Retina (tissue), 1 donor: ENCODE measurements at regions not wholly inside any gene's neighbourhood (a gene's known extent, or its start where the extent isn't known, plus 50 kb on each side); places are given as distances from the start of the nearest gene placed in this dataset.
"Not testable (repeated sequence)": the region's sequence is repeated elsewhere in the genome, so short reads cannot be mapped to it uniquely, and the experiment has no call there.

Experiments used
- DNase-seq: peaks from one replicate; pipeline ENCODE4 v3.0.0-alpha.2; 2016

DNA sequence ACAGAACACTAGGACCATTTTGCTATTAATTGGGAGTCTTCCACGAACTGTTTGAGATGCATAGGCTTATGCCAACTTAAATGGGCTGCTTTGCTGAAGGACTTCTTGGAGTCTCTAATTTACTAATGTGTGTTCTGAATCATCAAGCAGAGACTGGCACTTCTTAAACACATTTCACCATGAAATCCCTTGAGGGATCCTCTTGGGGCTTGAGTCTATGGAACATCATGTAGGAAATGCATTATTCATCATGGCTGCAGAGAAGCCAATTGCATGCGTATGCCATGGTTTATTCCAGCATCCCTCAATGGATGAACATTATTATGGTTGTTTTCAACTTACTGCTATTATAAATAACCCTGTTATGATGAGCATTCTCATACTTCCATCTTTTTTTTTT is 73.4 kb downstream of the FGD2 start:
- DNase-seq: no peak

DNA sequence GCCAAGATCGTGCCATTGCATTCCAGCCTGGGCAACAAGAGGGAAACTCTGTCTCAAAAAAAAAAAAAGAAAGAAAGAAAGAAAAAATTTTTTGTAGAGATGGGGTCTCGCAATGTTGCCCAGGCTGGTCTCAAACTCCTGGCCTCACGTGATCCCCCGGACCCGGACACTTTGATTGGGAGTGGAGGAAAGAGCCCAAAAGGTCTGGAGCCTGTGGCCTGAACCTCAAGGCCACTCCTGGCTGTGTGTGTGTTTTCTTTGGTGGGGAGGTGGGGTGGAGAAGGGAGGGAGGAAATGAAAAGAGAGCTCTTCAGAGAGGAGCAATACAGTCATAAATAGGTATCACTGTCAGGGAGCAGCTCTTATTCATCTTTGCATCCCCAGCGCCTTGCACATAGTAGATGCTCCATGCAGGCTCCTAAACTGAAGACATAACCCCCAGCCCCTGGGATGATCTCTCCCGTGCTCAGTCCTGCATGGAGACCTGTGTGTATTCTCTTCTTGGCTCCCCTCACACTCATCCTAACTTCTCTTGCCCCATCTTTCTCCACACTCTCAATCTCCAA is 75.7 kb downstream of the FGD2 start:
- no peak for DNase-seq

DNA sequence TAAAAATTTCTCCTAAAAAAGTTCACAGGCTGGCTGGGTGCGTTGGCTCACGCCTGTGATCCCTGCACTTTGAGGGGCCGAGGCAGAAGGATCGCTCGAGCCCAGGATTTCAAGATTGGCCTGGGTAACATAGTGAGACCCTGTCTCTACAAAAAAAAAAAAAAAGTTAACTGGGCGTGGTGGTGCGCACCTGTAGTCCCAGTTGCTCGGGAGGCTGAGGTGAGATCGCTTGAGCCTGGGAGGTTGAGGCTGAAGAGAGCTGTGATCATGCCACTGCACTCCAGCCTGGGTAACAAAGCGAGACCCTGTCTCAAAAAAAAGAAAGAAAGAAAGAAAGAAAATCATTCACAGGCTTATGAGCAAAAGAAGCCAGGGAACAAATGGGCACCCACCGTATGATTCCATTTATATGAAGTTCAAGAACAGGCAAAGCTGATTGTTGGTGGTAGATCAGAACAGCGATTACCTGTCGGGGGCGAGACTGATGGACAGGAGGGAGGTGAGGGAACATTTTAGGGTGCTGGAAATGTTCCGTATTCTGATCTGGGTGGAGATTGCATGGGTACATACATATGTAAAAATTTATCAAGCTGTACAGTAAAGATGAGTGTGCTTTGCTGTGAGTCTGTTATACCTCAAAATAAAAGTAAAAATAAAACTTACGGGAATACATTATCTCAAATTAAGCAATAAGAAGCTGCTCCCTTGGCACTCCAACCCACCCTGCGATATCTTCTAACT is 77.1 kb downstream of the FGD2 start:
- DNase-seq: no peak

- DNase-seq: peak; percentile 30
Measured at GRCh38 chr6:37083243-37084138, 78.0 kb downstream of the FGD2 start.

- not testable (repeated sequence) for DNase-seq
Measured at GRCh38 chr6:37084665-37085064, 79.2 kb downstream of the FGD2 start.

- DNase-seq: no peak
Measured at GRCh38 chr6:37085198-37085597, 79.7 kb downstream of the FGD2 start.

DNA sequence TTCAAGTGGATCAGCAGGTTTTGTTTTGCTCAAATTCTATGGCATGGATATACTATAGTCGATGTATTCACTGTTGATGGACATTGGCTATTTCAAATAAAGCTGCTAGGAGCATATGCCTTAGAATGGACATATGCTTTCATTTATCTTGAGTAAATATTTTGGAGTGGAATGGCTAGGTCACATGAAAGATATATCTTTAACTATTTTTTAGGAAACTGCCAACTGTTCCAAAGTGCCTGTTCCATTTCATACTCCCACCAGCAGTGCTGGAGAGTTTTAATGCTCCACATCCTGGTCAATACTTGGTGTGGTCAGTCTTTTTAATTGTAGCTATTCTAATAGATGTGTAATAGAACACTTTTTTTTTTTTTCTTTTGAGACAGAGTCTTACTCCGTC is 81.1 kb upstream of the PIM1 start:
- DNase-seq: no peak

DNA sequence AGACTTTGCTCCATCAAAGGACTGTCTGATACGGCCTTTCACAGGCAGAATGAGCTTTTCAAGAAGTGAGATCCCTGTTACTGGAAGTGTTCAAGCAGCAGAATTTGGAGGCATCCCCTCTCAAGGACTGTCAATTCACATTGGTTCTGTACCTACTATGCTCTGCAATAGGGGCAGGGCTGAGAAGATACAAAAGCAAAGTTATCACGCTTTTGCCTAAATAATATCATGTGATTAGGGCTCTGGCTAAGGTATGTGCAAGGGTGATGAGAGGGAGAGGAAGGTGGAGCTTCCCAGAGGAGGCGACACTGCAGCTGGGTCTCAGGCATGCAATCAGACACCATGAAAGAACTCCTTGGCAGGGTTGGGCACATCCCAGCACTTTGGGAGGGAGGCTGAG is 80.2 kb upstream of the PIM1 start:
- no peak for DNase-seq

GRCh38 chr6:37091104-37091503 is 78.8 kb upstream of the PIM1 start:
- not testable (repeated sequence) for DNase-seq

- DNase-seq: not testable (repeated sequence)
Measured at GRCh38 chr6:37091586-37091985, 78.4 kb upstream of the PIM1 start.

DNA sequence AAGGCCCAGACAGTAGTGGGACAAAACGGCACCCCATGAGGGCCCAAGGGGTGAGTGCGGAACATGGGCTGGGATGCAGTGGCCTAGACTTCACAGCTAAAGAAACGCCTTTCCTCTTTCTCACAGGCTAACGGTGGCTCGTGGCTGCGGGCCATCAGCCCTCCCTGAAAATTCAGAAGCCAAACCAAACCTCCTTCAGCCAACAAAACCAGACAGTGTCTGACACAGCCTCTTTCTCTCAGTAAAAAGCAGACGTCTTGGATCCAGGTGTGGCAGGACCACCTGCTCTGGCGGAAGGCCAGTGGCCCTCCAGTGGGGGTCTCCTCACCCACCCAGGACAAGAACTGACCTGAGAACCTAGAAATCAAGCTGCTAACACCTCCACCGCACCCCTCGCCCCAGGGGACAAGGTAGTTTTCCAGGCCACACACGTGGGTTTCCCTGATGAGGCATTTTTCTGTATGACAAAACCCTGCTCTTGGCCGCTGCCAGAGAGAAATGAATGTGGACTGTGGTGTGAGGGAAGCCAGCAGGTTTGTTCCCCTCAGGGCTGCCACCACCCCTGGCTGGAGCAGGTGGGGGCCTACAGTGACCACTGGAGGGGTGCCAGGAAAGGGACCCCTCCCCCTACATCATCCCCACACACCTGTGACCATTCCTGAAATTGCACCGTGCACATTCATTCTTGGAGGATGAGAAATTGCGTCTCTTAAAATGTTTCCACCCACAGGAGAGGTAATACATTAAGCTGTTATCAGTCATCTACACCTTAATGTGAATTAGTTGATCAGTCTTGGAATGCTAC is 76.8 kb upstream of the PIM1 start:
- DNase-seq: no peak

- DNase-seq: no peak
Measured at GRCh38 chr6:37093728-37094069, 76.3 kb upstream of the PIM1 start.

DNA sequence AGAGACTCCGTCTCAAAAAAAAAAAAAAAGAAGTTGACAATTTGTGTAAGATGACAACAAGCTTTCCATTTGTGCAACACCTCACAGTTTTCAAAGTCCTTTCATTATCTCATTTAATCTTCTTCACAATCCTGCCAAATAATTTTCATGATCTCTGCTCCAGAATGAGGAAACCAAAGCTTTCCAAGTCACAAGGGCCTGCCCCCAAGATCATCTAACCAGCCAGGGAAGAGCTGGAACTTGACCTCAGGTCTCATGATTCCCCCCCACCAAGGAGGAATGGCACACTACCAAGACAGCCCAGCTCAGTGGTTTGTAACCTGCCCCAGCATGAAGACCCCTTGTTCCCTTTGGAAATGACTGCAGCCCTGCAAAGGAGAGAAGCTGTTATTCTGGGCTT is 74.0 kb upstream of the PIM1 start:
- DNase-seq: no peak

DNA sequence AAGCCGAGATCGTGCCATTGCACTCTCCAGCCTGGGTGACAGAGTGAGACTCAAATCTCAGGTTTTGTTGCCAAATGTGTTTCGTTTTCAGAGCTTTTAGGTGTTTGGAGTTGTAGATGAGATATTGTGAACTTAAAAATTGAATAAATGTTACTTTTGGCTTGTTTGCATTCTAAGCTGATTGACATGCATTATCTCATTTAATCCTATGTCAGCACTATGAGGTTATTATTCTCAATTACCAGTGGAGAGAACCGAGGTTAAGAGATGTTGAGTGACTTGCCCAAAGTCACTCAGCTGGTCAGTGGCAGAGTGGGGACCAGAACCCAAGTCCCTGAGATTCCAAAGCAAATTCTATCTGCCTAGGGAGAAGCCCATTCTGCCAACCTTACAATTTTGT is 72.6 kb upstream of the PIM1 start:
- DNase-seq: no peak

DNA sequence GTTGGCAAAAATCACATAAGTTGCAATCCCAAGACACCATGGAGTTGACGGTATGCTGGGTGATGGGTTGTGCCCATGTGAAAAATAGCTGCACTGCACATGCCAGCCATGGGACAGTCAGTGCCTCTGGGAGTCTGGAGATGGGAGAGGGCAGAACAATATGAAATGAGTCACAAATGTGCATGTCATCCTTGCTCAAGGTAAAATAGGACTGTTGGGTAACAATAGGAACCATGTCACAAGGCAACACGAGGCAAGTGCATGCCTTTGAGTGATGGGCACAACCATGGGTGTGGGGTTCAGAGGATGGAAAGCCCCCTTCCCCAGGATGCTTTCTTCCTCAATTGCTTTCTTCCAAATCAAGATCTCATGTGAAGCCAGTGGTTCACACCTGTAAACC is 70.5 kb upstream of the PIM1 start:
- DNase-seq: no peak

DNA sequence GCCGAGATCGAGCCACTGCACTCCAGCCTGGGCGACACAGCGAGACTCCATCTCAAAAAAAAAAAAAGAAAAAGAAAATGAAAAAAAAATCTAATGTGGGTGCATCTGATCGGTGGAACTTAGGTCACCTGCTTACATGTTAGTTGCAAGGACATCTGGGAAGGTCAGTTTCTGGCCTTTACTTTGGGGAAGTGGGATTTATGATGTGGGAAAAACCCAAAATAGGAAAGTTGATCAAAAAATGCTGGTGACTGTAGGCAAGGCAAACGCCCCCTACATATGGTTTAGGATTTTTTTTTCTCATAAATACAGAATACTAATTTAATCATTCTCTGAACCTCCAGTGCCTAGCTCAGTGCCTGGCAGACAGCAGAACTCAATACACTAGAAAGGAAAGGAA is 69.2 kb upstream of the PIM1 start:
- no peak for DNase-seq

DNA sequence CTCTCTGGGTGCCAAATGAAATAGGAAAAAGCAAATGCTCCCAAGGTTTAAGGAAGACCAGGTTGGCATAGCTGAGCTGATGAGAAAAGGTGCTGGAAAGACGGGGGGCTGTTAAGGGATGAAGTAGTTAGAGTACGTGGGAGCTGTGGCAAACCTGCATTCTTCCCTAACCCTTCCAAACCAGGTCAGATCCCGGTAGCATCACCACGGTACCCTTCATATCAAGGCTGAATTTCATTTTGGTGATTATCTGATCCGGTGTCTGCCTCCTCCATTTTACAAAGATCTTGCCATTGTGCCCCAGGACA is 68.0 kb upstream of the PIM1 start:
- DNase-seq: no peak

- DNase-seq: peak; percentile 96
Measured at GRCh38 chr6:37102299-37103168, 67.4 kb upstream of the PIM1 start.

DNA sequence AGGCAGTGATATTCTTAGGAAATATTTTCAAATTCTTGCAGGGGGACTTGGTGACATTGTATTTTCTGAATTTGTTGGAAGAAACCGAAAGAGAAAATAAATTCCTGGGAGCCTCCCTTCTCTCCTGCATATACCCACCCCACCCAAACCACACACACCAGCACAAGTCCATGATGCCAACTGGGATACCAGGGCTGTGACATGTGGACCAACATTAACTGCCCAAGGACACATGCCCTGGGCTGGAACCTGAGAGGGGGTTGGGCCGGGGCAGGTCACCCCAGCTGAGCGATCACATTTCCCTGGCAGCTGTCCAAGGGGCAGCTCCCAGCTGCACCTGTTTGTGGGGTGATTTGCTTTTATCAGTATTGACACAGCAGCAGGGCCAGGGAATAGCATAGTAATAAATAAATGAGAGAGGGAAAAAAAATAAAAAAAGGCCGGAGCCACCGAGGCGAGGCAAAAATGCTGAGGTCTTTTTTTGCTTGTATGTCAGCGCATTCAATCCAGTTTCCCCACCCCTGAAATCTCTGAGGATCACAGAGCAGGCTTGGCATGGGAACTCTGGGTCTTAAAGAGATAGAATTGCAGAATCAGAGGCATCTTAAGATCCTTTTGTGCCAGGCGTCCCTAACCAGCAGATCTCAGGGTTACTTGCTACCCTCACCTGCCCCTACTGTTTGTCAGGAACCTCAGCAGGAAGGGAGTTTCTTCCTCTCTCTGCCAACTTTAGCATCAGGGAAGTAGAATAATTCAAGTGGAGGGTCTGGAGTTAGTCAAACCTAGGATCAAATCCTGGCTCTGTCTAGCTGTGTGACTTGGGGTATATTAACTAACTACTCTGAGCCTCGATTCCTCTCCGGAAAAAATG is 66.5 kb upstream of the PIM1 start:
- peak; percentile 80 for DNase-seq

DNA sequence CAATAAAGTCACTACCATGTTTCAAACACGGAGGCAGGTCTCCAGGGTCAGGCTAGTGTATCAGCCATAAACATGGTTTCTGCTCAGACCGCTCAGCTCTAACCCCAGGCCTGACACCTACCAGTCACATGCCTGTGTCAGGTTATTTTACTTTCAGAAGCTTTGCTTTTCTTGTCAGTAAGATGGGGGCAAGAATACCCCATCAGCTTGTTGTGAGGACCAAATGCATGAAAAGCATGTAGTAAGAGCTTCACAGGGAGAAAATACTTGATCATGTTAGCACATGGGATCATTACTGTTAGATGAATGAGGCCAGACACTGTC is 65.2 kb upstream of the PIM1 start:
- peak; percentile 30 for DNase-seq
